SK-N-SH (cell line): ENCODE measurements at regions not wholly inside any gene's neighbourhood (a gene's known extent, or its start where the extent isn't known, plus 50 kb on each side); places are given as distances from the start of the nearest gene placed in this dataset.

Experiments
- CHD2 ChIP-seq: fragments of 150-350 bp; IDR thresholded peaks from 2 replicates; pipeline ENCODE4 v1.6.1; 2018; ENCODE audit warnings: low read length; ENCODE audit not compliant: partially characterized antibody
- CTCF ChIP-seq: fragments of 200-600 bp; sonication (generic); IDR thresholded peaks from 2 replicates; pipeline ENCODE4 v1.6.1; 2017; ENCODE audit warnings: antibody characterized with exemption, mild to moderate bottlenecking, moderate library complexity
- EP300 ChIP-seq, 2 experiments: IDR thresholded peaks; 2 replicates each; pipeline versions ENCODE4 v1.4.0 to v1.6.1; 2012; ENCODE audit warnings: borderline replicate concordance in 1 of 2, low read depth in 1 of 2, low read length in 1 of 2
- GATA2 ChIP-seq: sonication (generic); formaldehyde crosslinking; IDR thresholded peaks from 2 replicates; pipeline ENCODE4 v1.5.0; 2020; ENCODE audit warnings: mild to moderate bottlenecking, missing genetic modification reagents
- MAX ChIP-seq: IDR thresholded peaks from 2 replicates; pipeline ENCODE4 v1.4.0; 2012; ENCODE audit warnings: low read depth
- MXI1 ChIP-seq: IDR thresholded peaks from 2 replicates; pipeline ENCODE4 v1.6.1; 2012; ENCODE audit warnings: mild to moderate bottlenecking, low read depth, low read length, improper control_type of control experiment
- RXRA ChIP-seq: IDR thresholded peaks from 2 replicates; pipeline ENCODE4 v1.4.0; 2012; ENCODE audit warnings: low read depth, mild to moderate bottlenecking, borderline replicate concordance
- TAF1 ChIP-seq: IDR thresholded peaks from 2 replicates; pipeline ENCODE4 v1.6.1; 2012; ENCODE audit warnings: low read depth, mild to moderate bottlenecking, low read length, moderate library complexity, borderline replicate concordance
- USF2 ChIP-seq: fragments of 150-350 bp; IDR thresholded peaks from 2 replicates; pipeline ENCODE4 v1.6.1; 2017; ENCODE audit warnings: antibody characterized with exemption, low read length, low read depth, borderline replicate concordance
- ZBTB33 ChIP-seq: IDR thresholded peaks from 2 replicates; pipeline ENCODE4 v1.4.0; 2012; ENCODE audit warnings: low read depth, borderline replicate concordance

GRCh38 chr4:31021008-31021407 lies 300.8 kb downstream of the PCDH7 start:
- no peak for TF ChIP-seq TAF1
- TF ChIP-seq USF2: no peak
- peak in 1 of 2 experiments; percentile 70; a peak in 1 of 4 replicates for TF ChIP-seq EP300 (IDR thresholded peaks at IDR 0.05; ENCODE audit: borderline replicate concordance in 1 of 2, low read depth in 1 of 2, low read length in 1 of 2)
- peak; percentile 77 for TF ChIP-seq GATA2 (CRISPR knock-in tag)
- no peak for TF ChIP-seq RXRA
- no peak for TF ChIP-seq CHD2
- TF ChIP-seq CTCF: no peak
- TF ChIP-seq MAX: no peak
- TF ChIP-seq MXI1: no peak
- TF ChIP-seq ZBTB33: no peak
